Right lobe of liver (tissue), 4 donors: ENCODE measurements at regions not wholly inside any gene's neighbourhood (a gene's known extent, or its start where the extent isn't known, plus 50 kb on each side); places are given as distances from the start of the nearest gene placed in this dataset.

Experiments used
- POLR2A ChIP-seq: fragments of 450-650 bp; IDR thresholded peaks from one replicate; pipeline ENCODE4 v1.6.1; 2017; ENCODE audit warnings: antibody characterized with exemption, mild to moderate bottlenecking
- TF ChIP-seq, protein P1 (sequence below), 4 donors: fragments of 200-600 bp in 3 of 4; fragments of 450-650 bp in 1 of 4; IDR thresholded peaks; one replicate each; pipeline versions ENCODE4 v1.5.1 to v1.8.0; 2016 to 2022; ENCODE audit warnings: antibody characterized with exemption in 4 of 4, mild to moderate bottlenecking in 2 of 4
- donor health status: DM: no; HTN: no; CAD: no.
- donor health status: DM: no; HTN: no; CAD: no.
- donor health status: DM: no; HTN: yes; CAD: no.

DNA sequence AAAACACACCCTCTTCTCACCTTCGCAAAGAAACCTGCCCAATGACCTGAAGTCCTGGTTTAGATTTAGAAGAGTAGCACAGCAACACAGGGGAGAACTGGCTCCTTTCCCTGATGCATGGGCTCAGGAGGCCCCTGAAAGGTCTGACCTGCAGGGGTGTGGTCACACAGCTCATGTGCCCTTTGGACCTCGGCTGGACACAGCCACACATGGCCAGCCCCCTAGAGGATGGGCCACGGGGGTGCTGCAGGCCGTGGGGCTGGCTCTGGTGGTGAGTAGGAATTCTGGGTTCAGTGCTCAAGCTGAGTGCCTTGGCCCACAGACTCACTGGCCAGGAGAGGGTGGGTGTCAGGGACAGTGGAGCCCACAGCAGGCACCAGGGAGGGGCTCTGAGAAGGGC is 118.5 kb upstream of the ADCY1 start:
- TF ChIP-seq POLR2A, result no peak
- TF ChIP-seq, protein P1, sequence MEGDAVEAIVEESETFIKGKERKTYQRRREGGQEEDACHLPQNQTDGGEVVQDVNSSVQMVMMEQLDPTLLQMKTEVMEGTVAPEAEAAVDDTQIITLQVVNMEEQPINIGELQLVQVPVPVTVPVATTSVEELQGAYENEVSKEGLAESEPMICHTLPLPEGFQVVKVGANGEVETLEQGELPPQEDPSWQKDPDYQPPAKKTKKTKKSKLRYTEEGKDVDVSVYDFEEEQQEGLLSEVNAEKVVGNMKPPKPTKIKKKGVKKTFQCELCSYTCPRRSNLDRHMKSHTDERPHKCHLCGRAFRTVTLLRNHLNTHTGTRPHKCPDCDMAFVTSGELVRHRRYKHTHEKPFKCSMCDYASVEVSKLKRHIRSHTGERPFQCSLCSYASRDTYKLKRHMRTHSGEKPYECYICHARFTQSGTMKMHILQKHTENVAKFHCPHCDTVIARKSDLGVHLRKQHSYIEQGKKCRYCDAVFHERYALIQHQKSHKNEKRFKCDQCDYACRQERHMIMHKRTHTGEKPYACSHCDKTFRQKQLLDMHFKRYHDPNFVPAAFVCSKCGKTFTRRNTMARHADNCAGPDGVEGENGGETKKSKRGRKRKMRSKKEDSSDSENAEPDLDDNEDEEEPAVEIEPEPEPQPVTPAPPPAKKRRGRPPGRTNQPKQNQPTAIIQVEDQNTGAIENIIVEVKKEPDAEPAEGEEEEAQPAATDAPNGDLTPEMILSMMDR (IDR thresholded peaks at IDR 0.05), result no peak
